Endodermal cell (in vitro differentiated cells): ENCODE measurements at regions not wholly inside any gene's neighbourhood (a gene's known extent, or its start where the extent isn't known, plus 50 kb on each side); places are given as distances from the start of the nearest gene placed in this dataset.

Source experiments
- DNase-seq: peaks from one replicate; pipeline ENCODE4 v3.0.0-alpha.2; 2017
- H3K27ac ChIP-seq: 2 replicates; pipeline ENCODE4 v1.5.1; 2013; ENCODE audit warnings: mild to moderate bottlenecking, low read depth, low read length, moderate library complexity
- H3K27me3 ChIP-seq: 2 replicates; pipeline ENCODE4 v1.6.1; 2013; ENCODE audit warnings: mild to moderate bottlenecking, low read length, moderate library complexity; ENCODE audit not compliant: insufficient read depth, control insufficient read depth, poor library complexity, severe bottlenecking
- H3K36me3 ChIP-seq: 2 replicates; pipeline ENCODE4 v1.7.0; 2013; ENCODE audit warnings: mild to moderate bottlenecking, low read length, moderate library complexity; ENCODE audit not compliant: control insufficient read depth, insufficient read depth
- H3K4me1 ChIP-seq: one replicate; pipeline ENCODE4 v1.7.0; 2013; ENCODE audit warnings: low read length; ENCODE audit not compliant: control insufficient read depth, insufficient read depth
- H3K4me3 ChIP-seq: 2 replicates; pipeline ENCODE4 v1.5.1; 2013; ENCODE audit warnings: mild to moderate bottlenecking, low read length, moderate library complexity
- H3K9ac ChIP-seq: 2 replicates; pipeline ENCODE4 v1.6.1; 2013; ENCODE audit warnings: mild to moderate bottlenecking, low read length, moderate library complexity; ENCODE audit not compliant: poor library complexity, severe bottlenecking; ENCODE audit errors: extremely low read depth
- H3K9me3 ChIP-seq: 2 replicates; pipeline ENCODE4 v1.6.1; 2013; ENCODE audit warnings: mild to moderate bottlenecking, low read length, moderate library complexity; ENCODE audit not compliant: control insufficient read depth
- H3K27ac Mint-ChIP-seq: 2 replicates; pipeline ENCODE4 v1.8.0; 2020; ENCODE audit warnings: mixed read lengths
- H3K27me3 Mint-ChIP-seq: 2 replicates; pipeline ENCODE4 v1.8.0; 2021; ENCODE audit warnings: mild to moderate bottlenecking, mixed read lengths; ENCODE audit not compliant: insufficient read depth
- H3K36me3 Mint-ChIP-seq: 2 replicates; pipeline ENCODE4 v1.8.0; 2020; ENCODE audit warnings: low read depth, mixed read lengths
- H3K4me1 Mint-ChIP-seq: 2 replicates; pipeline ENCODE4 v1.8.0; 2020; ENCODE audit warnings: mixed read lengths
- H3K4me3 Mint-ChIP-seq: 2 replicates; pipeline ENCODE4 v1.8.0; 2020; ENCODE audit warnings: mild to moderate bottlenecking, moderate library complexity, mixed read lengths
- H3K9me3 Mint-ChIP-seq: 2 replicates; pipeline ENCODE4 v1.8.0; 2020; ENCODE audit warnings: mild to moderate bottlenecking, mixed read lengths
- CTCF ChIP-seq: fragments of 200-600 bp; sonication (generic); conservative IDR thresholded peaks from 2 replicates; pipeline ENCODE4 v1.5.0; 2021; ENCODE audit warnings: antibody characterized with exemption, mild to moderate bottlenecking
- WGBS, 2 experiments: methylation state at CpG; one replicate each; pipeline versions ENCODE4 v1.1.5 to v1.1.7; 2013; ENCODE audit warnings: missing lambda C conversion rate in 2 of 2, mixed read lengths in 1 of 2; ENCODE audit not compliant: insufficient coverage in 1 of 2, insufficient read length in 1 of 2; 5-methylcytosine and 5-hydroxymethylcytosine counted together

DNA sequence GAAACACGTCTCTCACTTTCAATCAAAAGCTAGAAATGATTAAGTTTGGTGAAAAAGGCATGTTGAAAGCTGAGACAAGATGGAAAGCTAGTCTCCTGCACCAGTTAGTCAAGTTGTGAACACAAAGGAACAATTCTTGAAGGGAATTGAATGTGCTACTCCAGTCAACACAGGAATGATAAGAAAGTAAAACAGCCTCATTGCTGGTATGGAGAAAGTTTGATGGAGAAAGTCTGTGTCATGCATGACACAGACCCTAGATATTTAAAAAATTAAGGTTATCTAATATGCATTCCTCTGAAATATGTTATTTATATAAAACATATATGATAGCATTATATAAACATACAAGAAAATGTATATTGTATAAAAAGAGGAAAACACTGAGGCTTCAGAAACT, 699.4 kb upstream of the FZD8 start:
- H3K36me3 Mint-ChIP-seq = no peaks in the 10 kb centered on the region
- WGBS, 2 experiments = 96% methylated on average over 1 of the region's 1 CpG; no CpG with 5 or more reads in 1 of the 2 experiments
- DNase-seq = no peak
- Histone ChIP-seq H3K4me3 (no peak overlapping the region), H3K9ac (no peak overlapping the region), H3K27me3 (no peaks in the 10 kb centered on the region), H3K9me3 (no peaks in the 10 kb centered on the region), H3K36me3 (no peaks in the 10 kb centered on the region), H3K4me1 (no peaks in the 10 kb centered on the region), H3K27ac (no peak overlapping the region)
- H3K4me1 Mint-ChIP-seq = no peaks in the 10 kb centered on the region
- H3K4me3 Mint-ChIP-seq = no peak overlapping the region
- TF ChIP-seq CTCF = no peak
- H3K27ac Mint-ChIP-seq = no peak overlapping the region
- no peaks in the 10 kb centered on the region for H3K9me3 Mint-ChIP-seq
- H3K27me3 Mint-ChIP-seq = peaks cover 5% of the 10 kb centered on the region

- DNase-seq = no peak
- Mint-ChIP-seq H3K27ac (no peak overlapping the region), H3K4me3 (no peak overlapping the region), H3K4me1 (peaks cover 4% of the 10 kb centered on the region), H3K36me3 (no peaks in the 10 kb centered on the region), H3K9me3 (no peaks in the 10 kb centered on the region), H3K27me3 (peaks cover 2% of the 10 kb centered on the region)
- Histone ChIP-seq H3K27me3 (no peaks in the 10 kb centered on the region), H3K36me3 (no peaks in the 10 kb centered on the region), H3K27ac (no peak overlapping the region), H3K4me3 (no peak overlapping the region), H3K9ac (no peak overlapping the region), H3K9me3 (no peaks in the 10 kb centered on the region), H3K4me1 (no peaks in the 10 kb centered on the region)
- WGBS, 2 experiments = 98% methylated on average over 2 of the region's 2 CpGs; no CpG with 5 or more reads in 1 of the 2 experiments
- no peak for TF ChIP-seq CTCF
Measured at GRCh38 chr10:36336315-36336714, 694.2 kb upstream of the FZD8 start.

DNA sequence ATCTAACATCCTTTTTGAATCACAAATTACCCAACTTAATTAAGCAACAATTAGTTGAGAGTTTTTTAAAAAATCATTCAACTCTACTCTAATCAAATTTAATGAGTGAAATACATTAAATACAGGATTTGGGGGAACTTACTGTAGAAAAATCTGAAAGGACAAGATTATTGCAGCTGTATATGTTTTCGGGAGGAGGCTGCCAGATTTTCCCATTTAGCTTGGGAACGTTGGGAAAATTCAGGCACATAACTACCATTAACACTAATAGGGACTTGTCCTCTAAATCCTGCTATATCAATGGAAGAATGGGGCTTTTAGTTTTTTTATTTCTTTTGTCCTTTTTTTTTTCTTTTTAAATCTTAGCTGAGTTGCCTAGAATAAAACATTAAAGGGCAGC, 691.4 kb upstream of the FZD8 start:
- WGBS, 2 experiments = 94 to 100% methylated on average over 2 of the region's 2 CpGs
- Histone ChIP-seq H3K36me3 (no peaks in the 10 kb centered on the region), H3K9me3 (no peaks in the 10 kb centered on the region), H3K9ac (no peak overlapping the region), H3K27me3 (no peaks in the 10 kb centered on the region), H3K4me3 (no peak overlapping the region), H3K27ac (no peak overlapping the region), H3K4me1 (no peaks in the 10 kb centered on the region)
- Mint-ChIP-seq H3K36me3 (no peaks in the 10 kb centered on the region), H3K27me3 (peaks cover 2% of the 10 kb centered on the region), H3K27ac (no peak overlapping the region), H3K4me3 (no peak overlapping the region), H3K4me1 (peaks cover 4% of the 10 kb centered on the region), H3K9me3 (no peaks in the 10 kb centered on the region)
- no peak for TF ChIP-seq CTCF
- DNase-seq = no peak
